ENCODE measurements at regions not wholly inside any gene's neighbourhood (a gene's known extent, or its start where the extent isn't known, plus 50 kb on each side); places are given as distances from the start of the nearest gene placed in this dataset.
"Not testable (repeated sequence)": the region's sequence is repeated elsewhere in the genome, so short reads cannot be mapped to it uniquely, and the experiment has no call there.

DNA sequence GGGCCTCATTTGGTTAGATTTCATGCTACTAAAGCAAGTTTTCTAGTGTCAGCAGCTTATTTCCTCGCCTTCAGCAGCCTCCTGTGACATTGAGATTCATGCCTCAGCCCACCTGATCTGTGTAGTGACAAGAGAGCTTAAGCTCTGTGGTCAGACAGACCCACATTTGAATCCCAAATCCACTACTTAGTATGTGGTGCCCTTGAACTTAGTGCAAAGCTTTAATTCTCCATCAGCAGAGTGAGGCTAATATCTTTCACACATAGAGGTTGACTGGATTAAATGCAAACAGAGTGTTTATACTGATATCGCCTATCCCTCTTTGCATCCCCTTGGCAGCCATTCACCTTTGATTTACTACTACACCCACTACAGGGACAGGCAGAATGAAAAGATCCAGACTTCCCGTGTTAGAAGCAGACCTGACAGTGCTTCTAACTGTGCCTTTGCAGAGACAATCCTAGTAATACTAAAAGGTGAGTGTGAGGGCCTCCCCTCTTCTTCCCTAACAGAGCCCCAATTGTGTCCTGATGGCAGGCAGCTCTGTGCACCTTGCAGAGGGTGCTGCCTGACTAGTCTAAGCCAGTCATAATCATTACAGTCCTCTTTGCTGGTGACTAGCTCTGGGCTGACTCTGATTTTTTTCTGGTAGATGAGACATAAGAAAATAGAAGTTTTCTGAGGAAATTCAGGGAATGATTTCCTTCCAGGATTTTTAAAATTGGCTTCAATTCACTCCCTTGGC, 264.0 kb downstream of the CTH start:
- DNase-seq: no peak

DNA sequence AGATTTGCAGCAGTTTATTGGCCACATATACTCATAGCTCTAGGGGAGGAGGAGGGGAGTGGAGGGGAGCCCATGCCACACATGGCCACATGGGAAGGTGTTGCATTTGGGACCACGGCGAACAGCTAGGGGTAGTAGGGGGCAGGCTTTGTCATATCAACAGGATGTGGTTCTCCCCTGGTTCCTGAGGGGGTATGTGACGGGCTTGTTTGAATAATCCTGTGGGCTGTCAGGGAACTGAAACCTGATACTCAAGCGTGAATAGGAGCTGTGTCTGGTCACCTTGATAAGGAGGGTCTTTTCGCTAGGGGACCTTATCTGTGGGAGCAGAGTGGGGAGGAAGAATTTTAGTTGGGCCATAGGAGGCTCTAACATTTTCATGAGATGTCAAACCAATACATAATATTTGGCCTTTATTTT, 264.7 kb downstream of the CTH start:
- no peak for DNase-seq

DNA sequence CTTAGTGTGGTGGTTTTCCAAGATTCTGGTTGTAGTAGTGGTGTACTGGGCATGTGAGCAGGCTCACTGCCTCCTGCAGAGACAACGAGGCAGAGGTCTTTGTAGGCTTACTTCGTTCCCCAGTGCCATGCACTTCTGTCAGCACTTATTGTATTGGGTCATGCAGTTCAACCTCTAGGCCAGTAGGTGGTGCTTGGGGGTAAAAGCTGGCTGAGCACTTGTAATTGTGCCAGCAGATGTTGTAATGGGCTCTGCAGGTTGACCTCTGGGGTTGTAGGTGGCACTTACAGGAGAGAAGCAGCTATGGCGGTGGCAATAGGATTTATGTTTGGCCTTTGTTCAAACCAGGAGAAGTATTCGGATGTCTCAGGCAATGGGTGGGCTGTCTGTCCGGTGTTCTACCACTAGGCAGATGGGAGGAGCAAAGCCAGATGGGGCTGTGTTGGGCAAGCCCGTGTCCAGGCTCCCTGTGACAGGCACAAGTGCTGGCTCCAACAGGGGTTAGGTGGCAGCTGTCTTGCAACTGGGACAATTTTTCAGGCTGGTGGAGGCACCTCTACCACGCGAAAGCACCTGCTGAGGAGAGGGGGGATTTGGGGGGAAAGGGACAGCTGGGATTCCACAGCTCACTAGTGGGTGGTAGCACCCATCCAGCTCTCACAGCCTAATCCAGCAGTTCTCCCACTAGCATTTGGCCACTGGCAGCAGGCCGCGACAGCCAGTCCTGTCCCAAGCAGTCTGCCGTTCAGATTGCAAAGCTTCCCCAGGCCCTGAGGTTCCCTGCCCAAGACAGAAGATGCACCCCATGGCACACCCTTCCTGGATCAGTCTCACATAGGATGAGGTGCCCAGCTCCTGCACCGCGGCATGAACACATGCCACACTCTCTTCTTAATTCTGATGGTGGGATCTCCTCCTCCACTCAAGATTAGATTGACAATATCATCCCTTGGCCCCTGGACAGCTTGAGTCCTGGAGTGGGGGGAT, 274.5 kb downstream of the CTH start:
- peak; percentile 7 for DNase-seq

DNA sequence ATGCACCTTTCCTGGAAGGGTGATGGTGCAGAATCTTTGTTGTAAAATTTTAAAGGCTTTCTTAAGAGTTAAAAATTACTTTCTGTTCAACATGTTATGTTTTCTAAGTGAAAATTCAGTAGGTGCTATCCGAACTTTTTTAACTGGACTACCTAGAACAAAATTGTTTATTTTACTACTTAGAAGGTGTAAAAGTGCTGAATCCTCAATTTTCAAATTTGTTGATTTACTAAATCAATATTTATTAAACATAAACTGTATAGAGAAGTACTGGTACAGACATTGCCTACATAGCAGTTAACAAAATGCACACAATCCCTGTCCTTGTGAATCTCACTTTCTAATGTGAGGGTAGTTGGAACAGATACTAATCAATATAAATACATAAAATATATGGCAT, 277.5 kb downstream of the CTH start:
- DNase-seq: no peak

DNA sequence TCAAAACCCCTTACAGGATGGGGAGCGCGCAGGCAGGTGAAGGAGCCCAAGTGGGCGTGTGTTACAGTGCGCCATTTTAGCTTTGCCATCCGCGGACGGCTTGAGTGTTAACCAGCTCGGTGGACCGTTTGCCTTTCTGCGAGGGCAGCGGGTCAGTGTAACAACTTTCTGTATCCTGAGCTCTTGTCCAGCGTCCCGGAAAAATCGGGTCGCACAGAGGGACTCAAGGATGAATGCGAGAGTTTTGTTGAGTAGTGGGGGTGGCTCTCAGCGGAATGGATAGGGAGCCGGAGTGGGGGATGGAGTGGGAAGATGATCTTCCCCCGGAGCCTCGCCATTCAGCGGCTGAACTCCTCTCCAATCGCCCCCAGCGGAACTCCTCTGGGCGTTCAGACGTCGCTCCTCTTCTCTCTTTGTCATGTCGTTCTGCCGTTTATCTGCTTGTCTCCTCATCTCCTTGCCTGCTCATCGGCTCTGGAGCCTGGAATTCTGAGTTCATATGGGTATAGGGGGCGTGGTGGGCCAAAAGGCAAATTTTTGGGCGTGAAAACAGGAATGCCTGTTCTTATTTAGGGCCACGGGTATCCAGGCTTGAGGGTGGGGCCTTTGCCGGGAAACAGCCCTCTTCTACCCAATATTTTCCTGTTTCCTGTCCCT, 295.4 kb downstream of the CTH start:
- no peak for DNase-seq

DNA sequence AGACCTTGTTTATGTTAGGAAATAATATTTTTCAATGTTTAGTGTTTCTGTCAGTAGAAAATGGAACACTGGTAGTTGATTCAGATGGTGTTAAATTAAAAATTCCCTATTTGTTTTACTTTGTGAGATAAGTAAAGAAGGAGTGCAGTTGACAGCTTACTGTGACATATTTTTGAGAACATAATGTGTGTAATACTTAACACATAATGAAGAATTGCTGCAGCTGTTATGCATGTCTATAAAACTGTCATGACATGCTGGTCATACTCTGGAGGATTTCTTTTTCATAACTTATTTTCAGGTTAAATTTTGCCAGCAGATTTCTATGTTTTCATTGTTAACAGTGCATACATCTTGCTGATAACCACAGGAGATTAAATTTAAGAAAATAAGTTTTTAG, 296.1 kb downstream of the CTH start:
- no peak for DNase-seq

DNA sequence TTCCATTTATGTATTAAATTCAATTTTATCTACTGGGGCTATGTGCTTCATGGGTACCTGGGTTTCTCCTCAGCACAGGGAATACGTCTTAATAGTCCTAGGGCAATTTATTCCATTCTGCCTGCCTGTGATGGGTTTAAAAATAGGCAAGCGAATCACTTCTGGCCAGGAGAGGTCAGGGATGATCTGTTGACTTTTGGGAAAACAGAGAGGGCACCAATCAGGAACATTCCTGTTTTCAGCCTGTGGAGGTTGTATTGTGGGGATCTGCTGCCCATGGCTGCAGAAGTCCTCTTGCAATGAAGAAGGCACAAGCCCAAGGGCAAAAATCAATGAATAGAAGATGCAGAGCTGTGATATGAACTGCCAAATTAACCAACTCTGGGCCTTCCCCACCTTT, 303.1 kb downstream of the CTH start:
- DNase-seq: no peak

DNA sequence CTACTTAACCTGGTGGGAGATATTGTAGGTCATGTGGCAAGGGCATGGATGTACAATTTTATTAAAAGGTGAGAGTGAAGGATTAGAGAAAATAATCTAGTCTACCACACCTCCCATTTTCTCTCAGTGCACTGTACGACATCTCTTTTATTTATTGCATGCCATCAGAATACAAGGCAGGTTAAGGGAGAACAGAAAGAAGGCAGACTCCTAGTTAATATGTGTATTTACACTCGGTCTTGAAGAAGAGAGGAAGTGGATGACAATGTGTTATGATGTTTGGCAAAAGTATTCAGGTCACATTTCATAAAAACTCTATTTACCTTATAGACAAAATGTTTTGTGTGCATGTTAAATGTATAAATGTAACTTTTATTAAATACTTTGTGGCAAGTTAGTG, 306.1 kb downstream of the CTH start:
- no peak for DNase-seq

DNA sequence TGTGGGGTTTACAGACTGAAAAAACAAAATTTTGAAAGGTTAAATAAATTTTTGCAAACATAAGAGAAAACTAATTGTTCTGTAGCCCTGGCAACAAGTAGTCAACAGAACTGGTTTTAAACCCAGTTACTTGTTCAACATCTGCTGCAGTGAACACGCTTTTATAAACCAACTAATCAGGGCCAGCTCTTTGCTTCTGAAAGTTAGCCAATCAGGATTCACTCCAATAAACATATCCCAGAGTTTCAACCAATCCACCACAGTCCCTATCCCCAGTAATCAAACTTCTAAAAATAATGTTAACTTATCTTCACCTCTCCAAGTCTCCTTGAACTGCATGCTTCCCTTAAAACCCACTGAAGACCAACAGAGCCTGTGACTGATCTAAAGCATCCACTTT, 306.6 kb downstream of the CTH start:
- no peak for DNase-seq

DNA sequence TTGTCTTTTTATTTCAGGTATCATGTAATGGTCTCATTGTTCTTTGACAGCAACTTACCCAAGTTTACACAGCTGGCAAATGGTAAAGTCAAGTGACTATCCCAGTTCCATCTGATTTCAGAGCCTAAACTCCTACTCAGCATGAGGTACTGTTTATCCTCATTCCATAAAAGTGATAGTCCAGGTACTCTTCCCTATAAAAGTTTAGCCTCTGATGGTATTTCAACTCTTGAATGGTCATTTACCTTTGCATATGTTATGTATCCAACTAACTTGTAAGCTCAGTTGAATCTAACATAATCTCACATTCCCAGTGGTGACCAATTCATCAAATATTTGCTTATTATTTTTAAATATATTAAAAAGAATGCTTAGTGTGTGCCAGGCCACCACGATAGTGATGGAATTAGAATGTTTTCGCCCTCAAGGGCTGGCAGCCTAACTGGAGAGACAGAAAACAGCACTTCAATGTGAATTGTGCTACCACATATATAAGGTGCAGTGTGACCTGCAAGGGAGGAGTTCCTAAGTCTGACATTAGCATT, 307.1 kb downstream of the CTH start:
- no peak for DNase-seq

DNA sequence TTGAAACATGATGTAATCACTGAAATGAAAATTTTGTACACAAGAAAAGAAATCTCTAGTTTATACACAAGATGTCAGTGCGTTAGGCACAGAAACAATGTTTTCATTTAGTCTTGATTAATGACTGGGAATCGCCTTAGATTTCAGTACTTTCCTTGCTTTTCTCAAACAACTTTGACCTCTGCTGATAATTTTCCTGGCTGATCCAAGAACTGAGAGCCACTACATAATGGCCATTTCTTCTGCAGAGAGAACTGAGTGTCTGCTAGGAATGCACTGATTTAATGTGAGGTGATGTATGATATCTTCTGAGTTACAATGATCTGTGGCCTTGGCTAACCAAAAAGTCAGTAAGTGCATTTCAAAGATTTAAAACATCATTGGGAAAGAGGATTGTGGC, 308.1 kb downstream of the CTH start:
- DNase-seq: no peak

DNA sequence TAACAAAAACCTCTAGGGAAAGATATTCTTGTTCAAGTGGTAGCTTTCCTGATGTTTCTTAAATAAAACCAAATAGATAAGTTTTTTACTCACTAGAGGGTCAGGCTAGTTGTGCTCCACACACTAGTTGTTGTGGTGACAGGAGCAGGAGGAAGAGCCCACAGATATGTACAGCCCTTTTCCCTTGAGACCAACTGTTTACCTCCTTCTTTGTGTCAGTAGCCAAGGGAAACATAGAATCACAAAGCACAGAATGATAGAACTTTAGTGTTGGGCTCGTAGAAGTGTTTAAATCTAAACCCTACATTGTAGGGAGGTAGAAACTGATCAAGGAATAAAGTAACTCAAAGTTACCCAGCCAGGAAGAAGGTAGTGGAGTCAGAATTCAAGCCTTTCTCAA, 309.0 kb downstream of the CTH start:
- no peak for DNase-seq

DNA sequence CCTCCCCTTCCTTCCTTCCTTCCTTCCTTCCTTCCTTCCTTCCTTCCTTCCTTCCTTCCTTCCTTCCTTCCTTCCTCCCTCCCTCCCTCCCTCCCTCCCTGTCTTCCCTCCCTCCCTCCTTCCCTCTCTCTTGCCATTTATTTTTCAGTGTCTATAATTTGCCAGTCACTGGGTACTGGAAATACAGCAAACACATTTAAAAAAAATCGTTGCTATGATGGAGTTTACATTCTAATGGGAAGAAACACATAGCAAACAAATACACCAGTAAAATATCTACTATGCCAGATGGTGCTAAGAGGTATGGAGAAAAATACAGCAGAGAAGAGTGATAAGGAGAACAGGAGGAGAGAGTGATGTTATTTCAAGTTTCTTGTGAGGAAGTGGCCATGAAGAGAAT, 309.5 kb downstream of the CTH start:
- no peak for DNase-seq

DNA sequence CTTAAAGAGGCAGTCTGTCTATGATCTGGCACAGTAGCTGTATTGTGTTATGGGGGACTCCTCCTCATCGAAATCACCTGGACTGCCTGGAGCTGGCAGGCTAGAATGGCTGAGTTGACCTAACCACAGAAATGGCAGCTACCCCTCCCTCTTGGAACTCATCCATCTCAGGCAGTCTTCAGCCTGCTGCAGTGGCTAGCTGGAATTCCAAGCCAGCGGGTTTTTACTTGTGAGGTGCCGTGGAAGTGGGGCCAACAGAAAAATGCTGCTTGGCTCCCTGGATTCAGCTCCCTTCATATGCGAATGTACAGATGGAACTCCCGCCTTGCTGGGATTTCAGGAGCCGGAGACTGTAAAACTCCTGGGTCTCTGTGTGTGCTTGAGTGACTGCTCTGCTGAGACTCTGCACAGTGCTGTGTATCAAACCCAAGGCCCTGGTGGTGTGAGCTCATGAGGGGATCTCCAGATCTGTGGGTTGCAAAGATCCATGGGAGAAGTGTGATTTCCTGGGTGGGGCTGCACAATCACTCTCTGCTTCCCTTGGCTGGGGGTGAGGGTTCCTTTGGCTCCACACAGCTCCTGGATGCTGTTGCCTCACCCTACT, 316.9 kb downstream of the CTH start:
- no peak for DNase-seq

DNA sequence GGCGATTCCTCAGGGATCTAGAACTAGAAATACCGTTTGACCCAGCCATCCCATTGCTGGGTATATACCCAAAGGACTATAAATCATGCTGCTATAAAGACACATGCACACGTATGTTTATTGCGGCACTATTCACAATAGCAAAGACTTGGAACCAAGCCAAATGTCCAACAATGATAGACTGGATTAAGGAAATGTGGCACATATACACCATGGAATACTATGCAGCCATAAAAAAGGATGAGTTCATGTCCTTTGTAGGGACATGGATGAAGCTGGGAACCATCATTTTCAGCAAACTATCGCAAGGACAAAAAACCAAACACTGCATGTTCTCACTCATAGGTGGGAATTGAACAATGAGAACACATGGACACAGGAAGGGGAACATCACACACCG, 311.1 kb downstream of the PTGER3 start:
- DNase-seq: not testable (repeated sequence)

DNA sequence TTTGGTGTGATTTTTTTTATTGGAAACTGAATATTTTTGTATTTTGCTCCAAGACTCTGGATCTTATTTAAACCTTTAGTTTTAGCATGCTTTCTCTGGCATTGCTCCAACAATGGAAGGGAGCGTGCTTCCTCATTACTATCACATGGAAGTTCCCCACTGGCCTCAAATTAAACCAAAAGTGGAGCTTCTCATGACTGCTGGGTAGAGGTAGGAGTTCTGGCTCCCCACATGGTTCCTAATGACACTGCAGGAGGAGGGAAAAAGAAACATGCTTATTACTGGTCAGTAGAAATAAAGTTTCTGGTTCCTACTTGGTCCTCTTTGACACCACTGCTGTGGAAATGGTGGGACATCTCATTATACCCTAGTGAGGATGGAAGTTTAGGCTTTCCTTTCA, 310.5 kb downstream of the PTGER3 start:
- no peak for DNase-seq

DNA sequence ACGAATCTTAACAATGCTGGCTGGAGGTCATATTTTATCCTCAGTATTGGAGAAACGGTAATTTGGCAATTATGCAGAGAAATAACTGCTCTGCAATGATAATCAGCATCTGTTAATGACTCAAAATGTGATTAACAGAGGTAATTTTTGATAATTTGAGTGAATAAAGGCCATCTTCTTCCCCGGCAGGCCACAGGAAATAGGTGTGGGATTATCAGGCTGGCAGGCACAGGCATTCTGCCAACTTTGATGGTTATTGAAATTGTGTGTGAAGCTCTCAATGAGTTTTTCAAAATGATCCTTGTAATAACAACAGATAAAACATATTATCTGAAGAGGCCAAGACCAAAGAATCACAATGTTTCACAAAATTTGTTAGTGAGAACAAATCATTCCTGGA, 309.0 kb downstream of the PTGER3 start:
- no peak for DNase-seq

DNA sequence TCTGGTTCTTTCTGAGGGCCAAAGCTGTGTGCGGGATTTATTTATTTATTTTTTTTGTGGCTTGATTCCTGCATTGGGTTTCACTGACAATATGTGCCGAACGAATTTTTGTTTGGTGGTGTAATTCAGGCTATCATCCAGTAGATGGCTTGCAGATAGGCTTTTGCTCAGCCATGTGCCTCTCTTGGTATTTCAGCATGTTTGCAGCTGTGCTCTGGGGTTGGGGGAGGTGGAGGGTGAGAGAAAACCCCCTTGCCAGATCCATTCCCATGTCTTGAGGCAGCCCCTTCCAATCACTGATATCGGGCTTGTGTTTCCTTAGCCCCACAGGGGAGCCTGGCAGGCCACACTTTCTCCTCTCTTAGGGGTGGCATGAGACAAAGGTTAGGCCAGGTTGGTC, 302.4 kb downstream of the PTGER3 start:
- no peak for DNase-seq

DNA sequence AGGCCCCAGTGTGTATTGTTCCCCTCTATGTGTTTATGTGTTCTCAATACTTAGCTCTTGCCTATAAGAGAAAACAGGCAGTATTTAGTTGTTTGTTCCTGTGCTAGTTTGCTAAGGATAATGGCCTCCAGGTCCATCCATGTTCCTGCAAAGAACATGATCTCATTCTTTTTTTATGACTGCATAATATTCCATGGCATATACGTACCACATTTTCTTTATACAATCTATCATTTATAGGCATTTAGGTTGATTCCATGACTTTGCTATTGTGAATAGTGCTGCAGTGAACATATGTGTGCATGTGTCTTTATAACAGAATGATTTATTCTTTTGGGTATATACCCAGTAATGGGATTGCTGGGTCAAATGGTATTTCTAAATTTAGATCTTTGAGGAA, 301.6 kb downstream of the PTGER3 start:
- not testable (repeated sequence) for DNase-seq

DNA sequence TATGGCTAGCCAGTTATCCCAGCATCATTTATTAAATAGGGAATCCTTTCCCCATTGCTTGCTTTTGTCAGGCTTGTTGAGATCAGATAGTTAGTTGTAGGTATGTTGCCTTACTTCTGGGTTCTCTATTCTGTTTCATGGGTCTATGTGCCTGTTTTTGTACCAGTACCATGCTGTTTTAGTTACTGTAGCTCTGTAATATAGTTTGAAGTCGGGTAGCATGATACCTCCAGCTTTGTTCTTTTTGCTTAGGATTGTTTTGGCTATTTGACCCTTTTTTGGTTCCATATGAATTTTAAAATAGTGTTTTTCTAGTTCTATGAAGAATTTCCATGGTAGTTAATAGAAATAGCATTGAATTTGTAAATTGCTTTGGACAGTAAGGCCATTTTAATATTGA, 300.5 kb downstream of the PTGER3 start:
- not testable (repeated sequence) for DNase-seq

DNA sequence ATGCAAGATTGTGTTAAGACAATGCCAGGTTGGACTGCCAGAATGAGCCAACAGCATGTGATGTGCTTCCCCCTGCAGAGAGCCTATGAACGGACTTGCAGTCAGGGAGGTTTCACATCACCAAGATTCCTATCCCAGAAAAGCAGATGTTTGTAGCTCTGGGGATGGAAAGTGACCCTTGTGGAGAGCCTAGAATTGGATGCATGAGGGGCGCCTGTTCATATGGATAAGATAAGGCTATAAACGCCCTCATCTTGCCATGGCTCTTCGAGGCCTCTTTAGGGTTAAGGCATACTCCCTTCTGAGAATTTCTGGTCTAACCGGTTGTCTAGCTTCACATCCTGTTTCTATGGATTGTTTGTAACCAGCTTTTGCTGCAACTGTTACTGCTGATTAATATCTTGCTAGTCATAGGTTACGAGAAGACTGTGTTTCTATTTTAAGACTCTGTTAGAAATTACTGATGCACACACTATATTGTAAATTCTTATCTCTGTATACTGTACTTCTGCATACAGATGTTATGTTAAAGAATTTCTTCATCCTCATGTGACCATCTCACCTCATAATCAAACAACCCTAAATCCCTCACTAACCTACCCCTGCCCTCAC, 295.8 kb downstream of the PTGER3 start:
- not testable (repeated sequence) for DNase-seq

DNA sequence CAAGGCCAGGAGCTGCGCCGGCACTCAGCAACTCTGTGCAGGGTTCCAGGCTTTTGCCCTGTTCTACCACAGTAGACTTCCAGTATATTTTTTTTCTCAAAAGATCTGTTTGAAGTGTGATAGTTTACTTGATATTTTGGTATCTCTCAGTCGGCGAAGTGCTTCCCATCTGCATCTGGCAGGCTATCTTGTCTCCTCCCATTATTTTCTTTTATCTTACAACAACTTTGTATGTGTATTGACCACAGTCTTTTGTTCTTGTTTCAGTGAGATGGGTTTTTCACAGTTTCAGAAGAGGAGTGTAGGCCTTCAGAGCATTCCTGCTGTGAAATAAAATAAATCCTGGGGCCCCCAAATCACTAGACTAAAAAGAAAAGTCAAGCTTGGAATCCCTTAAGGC, 292.9 kb downstream of the PTGER3 start:
- DNase-seq: no peak

Measured in stimulated activated CD4-positive, alpha-beta T cell treated with anti-CD3 and anti-CD28 coated beads, Interleukin-12 subunit alpha, Interleukin-12 subunit beta, amount 100 ng/mL, for 4 hours (primary cell).